ENCODE measurements at regions not wholly inside any gene's neighbourhood (a gene's known extent, or its start where the extent isn't known, plus 50 kb on each side); places are given as distances from the start of the nearest gene placed in this dataset.
"Not testable (repeated sequence)": the region's sequence is repeated elsewhere in the genome, so short reads cannot be mapped to it uniquely, and the experiment has no call there.

- Mint-ChIP-seq H3K27ac (no peak overlapping the region), H3K9me3 (no peaks in the 10 kb centered on the region), H3K36me3 (no peaks in the 10 kb centered on the region)
- no peak for ATAC-seq
- DNase-seq (ENCODE audit: low spot score in 2 of 2) = no peak
Measured at GRCh38 chr9:89853161-89853560, 248.3 kb downstream of the GADD45G start.

- no peak overlapping the region for H3K27ac Mint-ChIP-seq
- no peak for ATAC-seq
- no peaks in the 10 kb centered on the region for H3K9me3 Mint-ChIP-seq
- DNase-seq (ENCODE audit: low spot score in 2 of 2) = no peak
- H3K36me3 Mint-ChIP-seq = no peaks in the 10 kb centered on the region
Measured at GRCh38 chr9:89853931-89854330, 249.1 kb downstream of the GADD45G start.

- Mint-ChIP-seq H3K27ac (peak overlapping the region in 1 of 2 donors; percentile 7), H3K36me3 (no peaks in the 10 kb centered on the region), H3K9me3 (no peaks in the 10 kb centered on the region)
- no peak for DNase-seq (ENCODE audit: low spot score in 2 of 2)
- no peak for ATAC-seq
Measured at GRCh38 chr9:89854715-89855475, 250.1 kb downstream of the GADD45G start.

GRCh38 chr9:89856296-89856695, 251.5 kb downstream of the GADD45G start:
- not testable (repeated sequence) for ATAC-seq; H3K9me3 Mint-ChIP-seq; DNase-seq (ENCODE audit: low spot score in 2 of 2); H3K36me3 Mint-ChIP-seq
- H3K27ac Mint-ChIP-seq = peak overlapping the region in 1 of 2 donors; percentile 51

GRCh38 chr9:89856950-89857349, 252.1 kb downstream of the GADD45G start:
- DNase-seq (ENCODE audit: low spot score in 2 of 2); H3K9me3 Mint-ChIP-seq; H3K27ac Mint-ChIP-seq; H3K36me3 Mint-ChIP-seq; ATAC-seq: not testable (repeated sequence)

- H3K36me3 Mint-ChIP-seq; ATAC-seq; DNase-seq (ENCODE audit: low spot score in 2 of 2); H3K27ac Mint-ChIP-seq; H3K9me3 Mint-ChIP-seq: not testable (repeated sequence)
Measured at GRCh38 chr9:89859842-89860241, 255.0 kb downstream of the GADD45G start.

- ATAC-seq; DNase-seq (ENCODE audit: low spot score in 2 of 2); H3K27ac Mint-ChIP-seq; H3K9me3 Mint-ChIP-seq; H3K36me3 Mint-ChIP-seq: not testable (repeated sequence)
Measured at GRCh38 chr9:89861371-89861770, 256.6 kb downstream of the GADD45G start.

GRCh38 chr9:89862316-89862715, 257.5 kb downstream of the GADD45G start:
- Mint-ChIP-seq H3K27ac (no peak overlapping the region), H3K9me3 (no peaks in the 10 kb centered on the region), H3K36me3 (no peaks in the 10 kb centered on the region)
- DNase-seq (ENCODE audit: low spot score in 2 of 2) (no peak), ATAC-seq (no peak)

- H3K9me3 Mint-ChIP-seq = no peaks in the 10 kb centered on the region
- no peak for ATAC-seq
- H3K36me3 Mint-ChIP-seq = no peaks in the 10 kb centered on the region
Measured at GRCh38 chr9:89863141-89863540, 258.3 kb downstream of the GADD45G start.

GRCh38 chr9:89863837-89864236, 259.0 kb downstream of the GADD45G start:
- DNase-seq (ENCODE audit: low spot score in 2 of 2) = no peak
- H3K36me3 Mint-ChIP-seq = no peaks in the 10 kb centered on the region
- H3K9me3 Mint-ChIP-seq = no peaks in the 10 kb centered on the region
- ATAC-seq = no peak
- no peak overlapping the region for H3K27ac Mint-ChIP-seq

More at GRCh38 chr9:89863141-89863540, 258.3 kb downstream of the GADD45G start:
- no peak for DNase-seq (ENCODE audit: low spot score in 2 of 2)
- H3K27ac Mint-ChIP-seq = no peak overlapping the region

- Mint-ChIP-seq H3K36me3 (no peaks in the 10 kb centered on the region), H3K27ac (no peak overlapping the region), H3K9me3 (no peaks in the 10 kb centered on the region)
- no peak for ATAC-seq
- DNase-seq (ENCODE audit: low spot score in 2 of 2) = no peak
Measured at GRCh38 chr9:89864257-89864656, 259.4 kb downstream of the GADD45G start.

GRCh38 chr9:89864731-89865130, 259.9 kb downstream of the GADD45G start:
- H3K9me3 Mint-ChIP-seq = no peaks in the 10 kb centered on the region

GRCh38 chr9:89865357-89865756, 260.5 kb downstream of the GADD45G start:
- no peaks in the 10 kb centered on the region for H3K9me3 Mint-ChIP-seq
- ATAC-seq (no peak), DNase-seq (ENCODE audit: low spot score in 2 of 2) (no peak)
- no peak overlapping the region for H3K27ac Mint-ChIP-seq
- no peaks in the 10 kb centered on the region for H3K36me3 Mint-ChIP-seq

More at GRCh38 chr9:89864731-89865130, 259.9 kb downstream of the GADD45G start:
- no peak for ATAC-seq
- H3K36me3 Mint-ChIP-seq = no peaks in the 10 kb centered on the region
- no peak overlapping the region for H3K27ac Mint-ChIP-seq
- DNase-seq (ENCODE audit: low spot score in 2 of 2) = no peak

GRCh38 chr9:89865981-89866380, 261.2 kb downstream of the GADD45G start:
- Mint-ChIP-seq H3K9me3 (no peaks in the 10 kb centered on the region), H3K27ac (no peak overlapping the region), H3K36me3 (no peaks in the 10 kb centered on the region)
- DNase-seq (ENCODE audit: low spot score in 2 of 2) (no peak), ATAC-seq (no peak)

- no peak for DNase-seq (ENCODE audit: low spot score in 2 of 2)
- ATAC-seq = no peak
- H3K27ac Mint-ChIP-seq = no peak overlapping the region
- no peaks in the 10 kb centered on the region for H3K36me3 Mint-ChIP-seq
- H3K9me3 Mint-ChIP-seq = no peaks in the 10 kb centered on the region
Measured at GRCh38 chr9:89866701-89867100, 261.9 kb downstream of the GADD45G start.

- DNase-seq (ENCODE audit: low spot score in 2 of 2) = no peak
- ATAC-seq = no peak
- no peaks in the 10 kb centered on the region for H3K9me3 Mint-ChIP-seq
- no peak overlapping the region for H3K27ac Mint-ChIP-seq
- H3K36me3 Mint-ChIP-seq = no peaks in the 10 kb centered on the region
Measured at GRCh38 chr9:89868100-89868499, 263.3 kb downstream of the GADD45G start.

GRCh38 chr9:89869793-89870580, 265.2 kb downstream of the GADD45G start:
- Mint-ChIP-seq H3K36me3 (no peaks in the 10 kb centered on the region), H3K9me3 (no peaks in the 10 kb centered on the region), H3K27ac (no peak overlapping the region)
- ATAC-seq (no peak), DNase-seq (ENCODE audit: low spot score in 2 of 2) (peak in 1 of 2 donors; percentile 28)

Data from activated naive CD4-positive, alpha-beta T cell treated with anti-CD3 and anti-CD28 coated beads, Interleukin-2, amount 50 U/mL, for 72 hours (primary cell).